B cell (primary cell): ENCODE measurements at regions not wholly inside any gene's neighbourhood (a gene's known extent, or its start where the extent isn't known, plus 50 kb on each side); places are given as distances from the start of the nearest gene placed in this dataset.
"Not testable (repeated sequence)": the region's sequence is repeated elsewhere in the genome, so short reads cannot be mapped to it uniquely, and the experiment has no call there.

Source experiments
- ATAC-seq: fragments of 200-7000 bp; cut with Tn5 transposase; one replicate; pipeline ENCODE4 v1.10.0; 2021; ENCODE audit warnings: low read depth, mild to moderate bottlenecking, moderate number of reproducible peaks, moderate library complexity
- CTCF ChIA-PET: fragments of 350-600 bp; sonication (Branson Sonifier 250); formaldehyde crosslinking; loops from one replicate; lab custom pipeline; 2021; ENCODE audit warnings: antibody characterized with exemption, inconsistent platforms; lab: Charles Lee
- POLR2A ChIA-PET: fragments of 350-600 bp; sonication (Branson Sonifier 250); formaldehyde crosslinking; loops from one replicate; lab custom pipeline; 2021; ENCODE audit warnings: antibody characterized with exemption; lab: Charles Lee
- DNase-seq: peaks from one replicate; pipeline ENCODE4 v3.0.0; 2013
- H2AFZ ChIP-seq: 2 replicates; pipeline ENCODE4 v1.6.1; 2012; ENCODE audit warnings: mild to moderate bottlenecking, low read depth, low read length; ENCODE audit not compliant: insufficient read depth, poor library complexity, severe bottlenecking
- H3K27ac ChIP-seq, 2 donors: 1 replicate in 1 of 2; 2 replicates in 1 of 2; pipeline ENCODE4 v1.5.1; 2012 to 2013; ENCODE audit warnings: low read length in 2 of 2, mild to moderate bottlenecking in 2 of 2, moderate library complexity in 1 of 2
- H3K27me3 ChIP-seq, 4 experiments: fragments of 200-600 bp in 1 of 4; sonication (generic) in 1 of 4; replicated peaks in 1 of 4; 1 replicate in 2 of 4; 2 replicates in 2 of 4; pipeline versions ENCODE4 v1.6.1 to v1.7.0; 2013 to 2016; ENCODE audit warnings: low read length in 3 of 4, mild to moderate bottlenecking in 2 of 4, mixed read lengths in 1 of 4, moderate library complexity in 1 of 4; ENCODE audit not compliant: insufficient read depth in 4 of 4, control insufficient read depth in 3 of 4; ENCODE audit errors: control extremely low read depth in 1 of 4
- H3K36me3 ChIP-seq, 2 experiments: replicated peaks in 1 of 2; 1 replicate in 1 of 2; 2 replicates in 1 of 2; pipeline versions ENCODE4 v1.6.1 to v1.7.1; 2013; ENCODE audit warnings: low read length in 1 of 2; ENCODE audit not compliant: insufficient read depth in 2 of 2, control insufficient read depth in 1 of 2; ENCODE audit errors: control extremely low read depth in 1 of 2, extremely low read depth in 1 of 2
- H3K4me1 ChIP-seq, 2 donors: fragments of 200-600 bp in 1 of 2; sonication (generic) in 1 of 2; 1 replicate in 1 of 2; 2 replicates in 1 of 2; pipeline versions ENCODE4 v1.5.1 to v1.6.1; 2013 to 2017; ENCODE audit warnings: low read length in 2 of 2; ENCODE audit not compliant: control insufficient read depth in 2 of 2, insufficient read depth in 2 of 2
- H3K4me2 ChIP-seq: replicated peaks from 2 replicates; pipeline ENCODE3; 2012; ENCODE audit warnings: mild to moderate bottlenecking, low read depth, low read length; ENCODE audit not compliant: poor library complexity, severe bottlenecking
- H3K4me3 ChIP-seq, 5 experiments: fragments of 200-600 bp in 1 of 5; sonication (generic) in 1 of 5; 1 replicate in 3 of 5; 2 replicates in 2 of 5; pipeline versions ENCODE4 v1.5.1 to v1.7.0; 2011 to 2016; ENCODE audit warnings: low read length in 4 of 5, mild to moderate bottlenecking in 4 of 5, low read depth in 2 of 5, control low read depth in 1 of 5, moderate library complexity in 1 of 5; ENCODE audit not compliant: insufficient read depth in 1 of 5; ENCODE audit errors: control extremely low read depth in 1 of 5, extremely low read depth in 1 of 5
- H3K79me2 ChIP-seq: fragments of 200-600 bp; sonication (generic); one replicate; pipeline ENCODE4 v1.6.0; 2016; ENCODE audit warnings: low read length; ENCODE audit not compliant: control insufficient read depth, insufficient read depth
- H3K9ac ChIP-seq: fragments of 200-600 bp; sonication (generic); 2 replicates; pipeline ENCODE4 v1.6.1; 2017; ENCODE audit warnings: mild to moderate bottlenecking, low read length, moderate library complexity
- H3K9me3 ChIP-seq, 3 donors: one replicate each; pipeline versions ENCODE4 v1.6.1 to v1.7.1; 2013; ENCODE audit warnings: low read length in 2 of 3; ENCODE audit not compliant: control insufficient read depth in 2 of 3, insufficient read depth in 1 of 3; ENCODE audit errors: control extremely low read depth in 1 of 3
- H4K20me1 ChIP-seq: 2 replicates; pipeline ENCODE4 v1.6.0; 2012; ENCODE audit warnings: mild to moderate bottlenecking, low read length; ENCODE audit not compliant: insufficient read depth, control insufficient read depth, poor library complexity, severe bottlenecking
- H3K27ac Mint-ChIP-seq: one replicate; pipeline ENCODE4 v1.8.0; 2021; ENCODE audit warnings: mixed read lengths
- H3K27me3 Mint-ChIP-seq: one replicate; pipeline ENCODE4 v1.8.0; 2021; ENCODE audit warnings: mixed read lengths
- H3K4me1 Mint-ChIP-seq: one replicate; pipeline ENCODE4 v1.8.0; 2021; ENCODE audit warnings: mixed read lengths
- H3K4me3 Mint-ChIP-seq: one replicate; pipeline ENCODE4 v1.8.0; 2021; ENCODE audit warnings: mixed read lengths
- H3K9me3 Mint-ChIP-seq: one replicate; pipeline ENCODE4 v1.8.0; 2022; ENCODE audit warnings: mixed read lengths; ENCODE audit not compliant: insufficient read depth
- EZH2 ChIP-seq: IDR thresholded peaks from 2 replicates; pipeline ENCODE4 v1.6.1; 2012; ENCODE audit warnings: borderline replicate concordance, low read depth, mild to moderate bottlenecking, moderate library complexity, low read length; ENCODE audit not compliant: insufficient read depth, poor library complexity, severe bottlenecking
- WGBS: methylation state at CpG from one replicate; pipeline ENCODE4 v1.1.5; 2013; ENCODE audit warnings: missing lambda C conversion rate; ENCODE audit not compliant: insufficient coverage; 5-methylcytosine and 5-hydroxymethylcytosine counted together
- intact Hi-C: fragments of 100-400 bp; cut with micrococcal nuclease; formaldehyde crosslinking; loops from one replicate; pipeline ENCODE4 v1.10.0; 2022
- TF ChIP-seq, protein P1 (sequence below): fragments of 200-600 bp; IDR thresholded peaks from one replicate; pipeline ENCODE4 v1.8.0; 2022; ENCODE audit warnings: antibody characterized with exemption, mild to moderate bottlenecking

DNA sequence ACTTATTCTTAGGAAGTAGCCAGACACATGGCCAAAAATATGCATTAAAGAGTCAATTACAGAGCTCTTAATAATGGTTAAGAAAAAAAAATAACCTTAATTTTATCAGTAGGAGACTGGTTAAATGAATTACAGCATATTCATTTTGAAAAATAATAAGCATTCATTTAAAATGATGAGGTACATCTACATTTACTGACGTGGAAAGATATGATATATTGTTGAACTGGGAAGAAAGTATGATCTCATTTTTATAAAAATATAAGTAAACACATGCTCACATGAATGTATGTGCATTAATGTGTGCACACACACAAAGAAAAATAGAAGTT is 250.3 kb downstream of the ENC1 start:
- Histone ChIP-seq H4K20me1 (no peaks in the 10 kb centered on the region), H3K4me1 (no peaks in the 10 kb centered on the region), H3K27ac (no peak overlapping the region), H3K27me3 (no peaks in the 10 kb centered on the region), H3K79me2 (no peaks in the 10 kb centered on the region), H3K9ac (no peak overlapping the region), H3K4me2 (no peak overlapping the region), H2AFZ (no peak overlapping the region), H3K9me3 (no peaks in the 10 kb centered on the region), H3K36me3 (no peaks in the 10 kb centered on the region), H3K4me3 (no peak overlapping the region)
- H3K4me1 Mint-ChIP-seq = no peaks in the 10 kb centered on the region
- CTCF ChIA-PET = no interaction called here
- no peak overlapping the region for H3K4me3 Mint-ChIP-seq
- no peaks in the 10 kb centered on the region for H3K27me3 Mint-ChIP-seq
- ATAC-seq (no peak), DNase-seq (no peak)
- TF ChIP-seq EZH2 = no peak
- TF ChIP-seq, protein P1, sequence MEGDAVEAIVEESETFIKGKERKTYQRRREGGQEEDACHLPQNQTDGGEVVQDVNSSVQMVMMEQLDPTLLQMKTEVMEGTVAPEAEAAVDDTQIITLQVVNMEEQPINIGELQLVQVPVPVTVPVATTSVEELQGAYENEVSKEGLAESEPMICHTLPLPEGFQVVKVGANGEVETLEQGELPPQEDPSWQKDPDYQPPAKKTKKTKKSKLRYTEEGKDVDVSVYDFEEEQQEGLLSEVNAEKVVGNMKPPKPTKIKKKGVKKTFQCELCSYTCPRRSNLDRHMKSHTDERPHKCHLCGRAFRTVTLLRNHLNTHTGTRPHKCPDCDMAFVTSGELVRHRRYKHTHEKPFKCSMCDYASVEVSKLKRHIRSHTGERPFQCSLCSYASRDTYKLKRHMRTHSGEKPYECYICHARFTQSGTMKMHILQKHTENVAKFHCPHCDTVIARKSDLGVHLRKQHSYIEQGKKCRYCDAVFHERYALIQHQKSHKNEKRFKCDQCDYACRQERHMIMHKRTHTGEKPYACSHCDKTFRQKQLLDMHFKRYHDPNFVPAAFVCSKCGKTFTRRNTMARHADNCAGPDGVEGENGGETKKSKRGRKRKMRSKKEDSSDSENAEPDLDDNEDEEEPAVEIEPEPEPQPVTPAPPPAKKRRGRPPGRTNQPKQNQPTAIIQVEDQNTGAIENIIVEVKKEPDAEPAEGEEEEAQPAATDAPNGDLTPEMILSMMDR = no peak
- intact Hi-C loops = no loop called here
- H3K9me3 Mint-ChIP-seq = no peaks in the 10 kb centered on the region
- no peak overlapping the region for H3K27ac Mint-ChIP-seq
- no CpG with 5 or more reads among the region's 1 CpG for WGBS
- POLR2A ChIA-PET = no interaction called here

DNA sequence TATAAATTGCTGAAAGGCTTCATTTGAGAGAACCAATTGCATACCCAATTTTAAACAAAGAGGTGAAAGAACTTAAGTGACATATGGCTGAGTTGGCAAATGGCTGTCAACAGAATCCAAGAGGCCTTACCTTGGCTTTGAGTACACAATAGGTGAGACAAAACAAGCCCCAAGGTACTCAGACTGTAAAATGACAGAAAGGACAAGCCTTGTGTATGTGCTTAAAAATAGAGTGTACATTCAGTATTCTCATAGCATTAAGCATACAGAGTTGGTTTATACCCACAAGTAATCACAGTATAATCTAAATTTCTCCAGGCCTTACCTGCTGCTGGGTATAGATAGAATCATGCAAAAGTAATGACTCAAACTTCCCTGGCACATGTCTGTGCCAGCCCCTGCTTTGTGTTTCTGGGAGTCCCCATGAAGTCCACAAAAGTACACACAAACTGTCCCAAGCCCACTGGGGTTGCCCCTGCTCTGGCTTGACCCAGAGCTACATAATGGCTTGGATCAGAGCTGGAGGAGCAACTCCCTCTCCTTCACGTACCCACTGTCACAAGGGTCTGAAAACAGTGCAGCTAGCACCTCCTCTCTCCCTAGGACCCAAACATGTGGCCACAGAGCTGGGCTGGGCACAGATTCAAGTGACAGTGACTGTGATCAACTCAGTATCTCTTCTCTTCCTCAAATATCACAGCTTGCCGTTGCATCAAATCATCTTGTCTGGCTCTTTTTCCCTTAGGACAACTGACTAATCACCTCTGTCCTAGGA is 250.8 kb downstream of the ENC1 start:
- H3K9ac ChIP-seq = no peak overlapping the region
- Mint-ChIP-seq H3K9me3 (no peaks in the 10 kb centered on the region), H3K27ac (no peak overlapping the region), H3K4me3 (no peak overlapping the region), H3K27me3 (no peaks in the 10 kb centered on the region), H3K4me1 (no peaks in the 10 kb centered on the region)
- H3K27ac ChIP-seq = no peak overlapping the region
- DNase-seq = no peak
- H3K79me2 ChIP-seq = no peaks in the 10 kb centered on the region
- TF ChIP-seq, protein P1 = no peak
- no peak for TF ChIP-seq EZH2
- H3K4me2 ChIP-seq = no peak overlapping the region
- WGBS = 93% methylated on average over 2 of the region's 2 CpGs
- H3K36me3 ChIP-seq = no peaks in the 10 kb centered on the region
- no peaks in the 10 kb centered on the region for H3K4me1 ChIP-seq
- H2AFZ ChIP-seq = no peak overlapping the region
- intact Hi-C loops = no loop called here
- no peaks in the 10 kb centered on the region for H3K27me3 ChIP-seq
- H4K20me1 ChIP-seq = no peaks in the 10 kb centered on the region
- POLR2A ChIA-PET = no interaction called here
- H3K4me3 ChIP-seq = no peak overlapping the region
- CTCF ChIA-PET = no interaction called here
- H3K9me3 ChIP-seq = no peaks in the 10 kb centered on the region
- no peak for ATAC-seq

DNA sequence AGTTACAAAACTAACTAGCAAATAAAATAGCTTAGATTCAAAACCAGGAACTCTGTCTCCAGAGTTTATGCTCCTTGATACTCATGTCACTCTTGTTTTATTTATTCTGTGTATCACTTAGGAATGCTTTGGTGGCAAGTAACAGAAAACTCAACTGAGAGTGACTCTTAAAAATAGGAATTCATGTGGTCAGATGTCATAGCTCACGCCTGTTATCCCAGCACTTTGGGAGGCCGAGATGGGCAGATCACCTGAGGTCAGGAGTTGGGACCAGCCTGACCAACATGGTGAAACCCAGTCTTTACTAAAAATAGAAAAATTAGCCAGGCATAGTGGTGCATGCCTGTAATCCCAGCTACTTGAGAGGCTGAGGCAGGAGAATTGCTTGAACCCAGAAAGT is 252.1 kb downstream of the ENC1 start:
- H3K4me3 Mint-ChIP-seq, H3K27me3 ChIP-seq, H3K9me3 Mint-ChIP-seq, H3K79me2 ChIP-seq, POLR2A ChIA-PET, H3K4me1 Mint-ChIP-seq, H3K36me3 ChIP-seq, H3K4me1 ChIP-seq, ATAC-seq, H3K9ac ChIP-seq, H2AFZ ChIP-seq, H3K27me3 Mint-ChIP-seq, H3K27ac ChIP-seq, H3K4me3 ChIP-seq, H3K9me3 ChIP-seq, H3K4me2 ChIP-seq, H4K20me1 ChIP-seq, intact Hi-C loops, DNase-seq, H3K27ac Mint-ChIP-seq: not testable (repeated sequence)
- WGBS = 86% methylated on average over 2 of the region's 2 CpGs
- CTCF ChIA-PET = interaction anchor here (0.6 to 0.7 kb wide), 2 partner anchors 16 to 831 kb away, joined by 3 to 4 read pairs; no protein-coding TSS in a partner anchor
